ENCODE measurements at regions not wholly inside any gene's neighbourhood (a gene's known extent, or its start where the extent isn't known, plus 50 kb on each side); places are given as distances from the start of the nearest gene placed in this dataset.

DNA sequence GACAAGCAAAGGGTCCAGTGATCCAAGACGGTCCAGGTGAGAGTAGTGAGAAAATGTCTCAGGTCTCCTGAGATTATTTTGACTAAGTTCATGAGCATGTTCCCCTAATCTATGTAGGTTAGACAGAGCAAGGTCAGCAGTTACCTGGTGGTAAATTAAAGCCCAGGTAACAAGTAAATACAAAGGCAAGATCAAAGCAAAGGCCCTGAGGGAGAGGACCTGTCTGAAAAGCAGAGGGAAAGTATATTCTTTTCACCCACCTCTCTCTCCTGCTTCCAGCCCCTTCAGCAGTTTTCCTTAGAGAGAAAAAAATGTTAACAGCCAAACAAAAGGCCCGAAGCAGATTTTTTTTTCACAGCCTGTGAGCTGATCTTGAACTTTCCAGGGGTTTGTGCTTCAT is 302.7 kb downstream of the MAP2K6 start:
- no peaks in the 10 kb centered on the region for H3K9me3 ChIP-seq
- peak overlapping the region; percentile 15 to 84 for H3K27ac ChIP-seq
- DNase-seq: no peak
- 53 to 54% methylated on average over 2 of the region's 2 CpGs for WGBS, 2 donors
- TF ChIP-seq POLR2A (IDR thresholded peaks at IDR 0.05): no peak
- TF ChIP-seq, protein P1, sequence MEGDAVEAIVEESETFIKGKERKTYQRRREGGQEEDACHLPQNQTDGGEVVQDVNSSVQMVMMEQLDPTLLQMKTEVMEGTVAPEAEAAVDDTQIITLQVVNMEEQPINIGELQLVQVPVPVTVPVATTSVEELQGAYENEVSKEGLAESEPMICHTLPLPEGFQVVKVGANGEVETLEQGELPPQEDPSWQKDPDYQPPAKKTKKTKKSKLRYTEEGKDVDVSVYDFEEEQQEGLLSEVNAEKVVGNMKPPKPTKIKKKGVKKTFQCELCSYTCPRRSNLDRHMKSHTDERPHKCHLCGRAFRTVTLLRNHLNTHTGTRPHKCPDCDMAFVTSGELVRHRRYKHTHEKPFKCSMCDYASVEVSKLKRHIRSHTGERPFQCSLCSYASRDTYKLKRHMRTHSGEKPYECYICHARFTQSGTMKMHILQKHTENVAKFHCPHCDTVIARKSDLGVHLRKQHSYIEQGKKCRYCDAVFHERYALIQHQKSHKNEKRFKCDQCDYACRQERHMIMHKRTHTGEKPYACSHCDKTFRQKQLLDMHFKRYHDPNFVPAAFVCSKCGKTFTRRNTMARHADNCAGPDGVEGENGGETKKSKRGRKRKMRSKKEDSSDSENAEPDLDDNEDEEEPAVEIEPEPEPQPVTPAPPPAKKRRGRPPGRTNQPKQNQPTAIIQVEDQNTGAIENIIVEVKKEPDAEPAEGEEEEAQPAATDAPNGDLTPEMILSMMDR (IDR thresholded peaks at IDR 0.05): no peak
- H3K4me1 ChIP-seq: peaks cover 33% of the 10 kb centered on the region
- intact Hi-C loops (cut with DNase I; ENCODE audit: low total_unique reads): no loop called here
- no peaks in the 10 kb centered on the region for H3K36me3 ChIP-seq (ENCODE audit: low read depth, missing control alignments)
- no peak overlapping the region for H3K4me3 ChIP-seq
- H3K27me3 ChIP-seq: no peaks in the 10 kb centered on the region

DNA sequence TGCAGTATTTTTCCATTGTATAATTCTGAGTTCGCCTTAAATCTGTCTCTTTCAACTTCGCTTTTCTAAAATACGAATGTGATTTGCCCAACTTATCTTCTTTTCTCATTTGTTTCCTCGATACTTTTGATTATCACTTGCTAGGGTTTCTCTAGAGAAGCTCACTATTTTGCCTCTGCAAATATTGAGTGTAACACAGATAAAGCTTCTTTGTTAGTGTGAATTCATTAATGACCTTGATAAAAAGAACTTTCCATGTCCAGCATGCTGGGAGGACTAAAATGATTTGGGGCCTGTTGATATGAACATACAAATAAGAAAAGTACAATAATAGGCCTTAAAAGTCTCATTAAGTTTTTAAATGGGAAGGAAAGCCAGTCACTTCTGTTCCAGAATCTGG is 303.3 kb downstream of the MAP2K6 start:
- H3K4me3 ChIP-seq: no peak overlapping the region
- WGBS, 2 donors: 32 to 59% methylated on average over 4 of the region's 4 CpGs
- intact Hi-C loops (cut with DNase I; ENCODE audit: low total_unique reads): no loop called here
- peaks cover 33% of the 10 kb centered on the region for H3K4me1 ChIP-seq
- peak overlapping the region; percentile 15 to 84 for H3K27ac ChIP-seq
- no peak for TF ChIP-seq POLR2A (IDR thresholded peaks at IDR 0.05)
- H3K27me3 ChIP-seq: no peaks in the 10 kb centered on the region
- no peak for DNase-seq
- no peaks in the 10 kb centered on the region for H3K36me3 ChIP-seq (ENCODE audit: low read depth, missing control alignments)
- H3K9me3 ChIP-seq: no peaks in the 10 kb centered on the region

DNA sequence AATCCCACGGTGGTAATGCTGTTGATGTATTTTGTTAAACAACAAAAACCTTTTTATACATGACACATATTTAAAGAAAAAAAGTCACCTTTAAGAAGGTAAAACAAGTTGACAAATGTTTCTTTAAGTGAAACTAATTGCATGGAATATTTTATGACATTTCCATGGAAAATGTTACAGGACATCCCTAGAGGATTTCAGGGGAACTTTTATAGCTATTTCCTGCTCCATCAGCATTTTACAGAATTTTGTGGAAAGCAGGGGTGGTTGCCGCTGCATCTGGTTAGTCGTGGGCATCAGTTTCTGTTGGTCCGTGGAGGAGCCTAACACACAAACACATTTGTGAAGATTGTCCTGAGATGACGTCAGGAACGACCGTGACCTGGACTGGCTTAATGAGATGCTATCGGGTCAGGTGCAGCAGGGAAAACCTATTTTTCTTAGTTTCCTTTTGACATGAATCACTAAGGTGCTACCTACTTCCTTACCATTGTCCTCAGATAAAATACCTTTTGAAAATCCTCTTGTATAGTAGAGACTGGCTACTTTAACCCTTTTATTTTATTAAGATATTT is 305.1 kb downstream of the MAP2K6 start:
- 81 to 84% methylated on average over 8 of the region's 8 CpGs for WGBS, 2 donors
- Histone ChIP-seq H3K36me3 (ENCODE audit: low read depth, missing control alignments) (no peaks in the 10 kb centered on the region), H3K4me1 (peaks cover 32% of the 10 kb centered on the region), H3K9me3 (no peaks in the 10 kb centered on the region), H3K27ac (no peak overlapping the region), H3K27me3 (no peaks in the 10 kb centered on the region), H3K4me3 (no peak overlapping the region)
- TF ChIP-seq POLR2A (IDR thresholded peaks at IDR 0.05): no peak
- TF ChIP-seq, protein P1 (IDR thresholded peaks at IDR 0.05): no peak
- intact Hi-C loops (cut with DNase I; ENCODE audit: low total_unique reads): no loop called here
- no peak for DNase-seq

DNA sequence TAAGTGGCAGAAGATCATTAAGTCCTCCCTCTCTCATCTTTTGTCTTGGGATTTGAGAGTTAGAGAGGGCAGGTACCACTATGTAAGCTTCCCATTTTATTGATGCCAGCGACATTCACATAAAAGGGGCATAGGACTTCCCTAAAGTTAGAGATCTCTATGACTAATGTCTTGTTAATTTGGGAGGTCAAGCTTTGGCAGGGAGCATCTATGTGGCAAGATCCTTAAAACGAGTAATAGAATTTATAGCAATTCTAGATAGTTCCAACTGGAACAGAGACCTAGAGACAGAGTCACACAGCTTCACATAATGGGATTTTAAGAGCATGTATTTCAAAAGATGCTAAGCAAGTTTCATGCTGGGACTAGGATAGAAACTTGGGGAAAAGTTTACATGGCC is 308.0 kb downstream of the MAP2K6 start:
- no peak for DNase-seq

DNA sequence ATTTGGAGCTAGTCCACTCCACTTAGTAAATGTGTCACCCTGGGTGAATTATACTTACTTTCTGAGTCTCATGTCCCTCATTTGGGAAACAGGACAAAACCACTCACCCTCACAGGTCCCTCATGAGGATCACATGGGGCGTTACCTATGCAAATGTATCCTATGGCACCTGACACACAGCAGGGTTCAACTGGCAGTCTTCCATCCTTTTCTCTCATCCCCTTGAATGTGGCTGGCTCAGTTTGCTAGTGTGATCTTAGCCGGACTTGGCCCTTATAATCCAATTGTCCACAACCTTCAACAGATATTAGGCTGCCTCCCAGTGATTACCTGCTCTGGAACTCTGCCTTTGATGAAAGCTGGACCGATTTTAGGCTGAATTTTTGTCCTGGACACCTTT is 308.8 kb downstream of the MAP2K6 start:
- Histone ChIP-seq H3K4me1 (peaks cover 5% of the 10 kb centered on the region), H3K36me3 (ENCODE audit: low read depth, missing control alignments) (no peaks in the 10 kb centered on the region), H3K27ac (no peak overlapping the region), H3K27me3 (no peaks in the 10 kb centered on the region), H3K9me3 (no peaks in the 10 kb centered on the region), H3K4me3 (no peak overlapping the region)
- no peak for TF ChIP-seq POLR2A (IDR thresholded peaks at IDR 0.05)
- TF ChIP-seq, protein P1 (IDR thresholded peaks at IDR 0.05): no peak
- 86 to 91% methylated on average over 3 of the region's 3 CpGs for WGBS, 2 donors
- DNase-seq: no peak
- intact Hi-C loops (cut with DNase I; ENCODE audit: low total_unique reads): no loop called here

More for the DNA sequence above, 308.0 kb downstream of the MAP2K6 start:
- 80 to 81% methylated on average over 2 of the region's 2 CpGs for WGBS, 2 donors
- no peaks in the 10 kb centered on the region for H3K9me3 ChIP-seq
- no peaks in the 10 kb centered on the region for H3K36me3 ChIP-seq (ENCODE audit: low read depth, missing control alignments)
- no peaks in the 10 kb centered on the region for H3K27me3 ChIP-seq
- H3K4me1 ChIP-seq: peaks cover 13% of the 10 kb centered on the region
- intact Hi-C loops (cut with DNase I; ENCODE audit: low total_unique reads): no loop called here
- H3K27ac ChIP-seq: no peak overlapping the region
- no peak overlapping the region for H3K4me3 ChIP-seq
- TF ChIP-seq, protein P1 (IDR thresholded peaks at IDR 0.05): no peak
- no peak for TF ChIP-seq POLR2A (IDR thresholded peaks at IDR 0.05)

Measured in testis (tissue), 2 donors.